T-helper 9 cell (primary cell): ENCODE measurements at regions not wholly inside any gene's neighbourhood (a gene's known extent, or its start where the extent isn't known, plus 50 kb on each side); places are given as distances from the start of the nearest gene placed in this dataset.
"Not testable (repeated sequence)": the region's sequence is repeated elsewhere in the genome, so short reads cannot be mapped to it uniquely, and the experiment has no call there.

Experiments
- DNase-seq: peaks from one replicate; pipeline ENCODE4 v3.0.0-alpha.2; 2020

DNA sequence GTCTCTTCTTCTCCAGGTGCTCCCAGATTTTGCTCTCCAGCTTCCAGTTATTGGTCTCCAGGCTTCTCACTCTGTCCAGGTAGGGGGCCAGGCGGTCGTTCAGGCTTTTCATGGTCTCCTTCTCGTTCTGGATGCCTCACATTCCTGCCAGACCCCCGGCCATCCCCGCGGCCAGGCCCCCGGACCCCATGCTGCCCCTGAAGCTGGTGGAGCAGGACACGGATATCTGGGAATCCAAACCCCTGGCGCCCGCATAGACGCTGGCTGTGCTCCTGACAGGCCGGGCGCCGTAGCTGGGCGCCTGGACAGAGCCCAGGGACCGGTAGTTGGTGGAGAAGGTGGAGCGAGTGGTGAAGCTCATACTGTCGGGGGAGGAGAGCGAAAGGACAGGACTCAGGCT is 534.4 kb upstream of the TLE4 start:
- DNase-seq, result no peak

GRCh38 chr9:79040671-79041070 is 531.1 kb upstream of the TLE4 start:
- DNase-seq, result no peak

DNA sequence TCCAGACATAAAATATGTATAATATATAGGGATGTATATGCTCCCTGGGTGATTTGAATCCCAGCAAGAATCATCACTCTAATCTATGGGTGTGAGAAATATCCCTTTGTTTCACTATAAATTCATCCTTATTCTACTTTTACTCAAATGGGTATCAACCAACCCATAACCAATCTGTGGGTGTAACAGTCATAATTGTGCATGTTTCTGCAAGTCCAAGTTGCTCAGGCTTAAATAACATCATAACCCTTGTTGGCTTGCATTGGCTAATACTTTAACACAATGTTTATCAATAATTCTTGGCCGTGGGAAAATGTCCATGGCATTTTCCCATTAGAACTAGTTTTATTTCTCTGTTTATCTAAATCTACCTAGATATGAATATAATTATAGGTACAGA is 530.5 kb upstream of the TLE4 start:
- DNase-seq, result no peak

DNA sequence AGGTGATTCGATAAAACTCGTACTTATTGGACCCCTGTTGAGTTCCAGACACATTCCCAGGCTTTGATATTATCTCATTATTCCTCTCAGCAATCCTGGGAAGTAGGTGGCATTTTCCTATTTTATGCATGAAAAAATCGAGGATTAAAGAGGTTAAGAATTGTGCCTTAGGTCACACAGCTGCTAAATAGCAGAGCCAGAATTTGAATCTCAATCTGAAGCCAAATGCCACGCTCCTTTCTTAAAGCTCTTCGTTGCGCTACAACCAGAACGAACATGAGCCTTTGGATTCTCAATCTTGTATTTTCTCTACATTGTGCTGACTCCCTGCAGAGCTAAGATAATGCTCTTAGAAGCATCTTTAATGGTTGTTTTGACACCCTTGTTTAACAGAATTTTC is 527.8 kb upstream of the TLE4 start:
- DNase-seq, result no peak

GRCh38 chr9:79046401-79046800 is 525.4 kb upstream of the TLE4 start:
- DNase-seq, result no peak

DNA sequence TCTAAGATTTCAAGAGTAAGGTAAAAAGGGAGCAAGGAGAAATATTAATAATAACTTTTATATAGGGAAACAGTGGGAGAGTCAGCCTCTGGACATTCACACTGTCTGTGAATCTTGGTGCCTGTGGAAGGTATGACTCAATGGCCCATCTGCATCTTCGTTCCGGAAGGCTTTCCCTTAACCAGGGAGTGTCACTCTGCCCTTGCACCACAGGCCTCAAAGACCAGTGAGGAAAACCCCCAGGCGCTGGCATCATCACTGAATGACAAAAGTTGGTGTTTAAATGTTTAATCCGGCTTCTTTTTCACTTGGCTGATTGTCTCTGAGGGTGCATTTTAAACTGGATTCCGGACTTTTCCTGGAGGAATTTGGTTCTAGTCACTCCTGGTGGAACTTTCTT is 522.4 kb upstream of the TLE4 start:
- no peak for DNase-seq

DNA sequence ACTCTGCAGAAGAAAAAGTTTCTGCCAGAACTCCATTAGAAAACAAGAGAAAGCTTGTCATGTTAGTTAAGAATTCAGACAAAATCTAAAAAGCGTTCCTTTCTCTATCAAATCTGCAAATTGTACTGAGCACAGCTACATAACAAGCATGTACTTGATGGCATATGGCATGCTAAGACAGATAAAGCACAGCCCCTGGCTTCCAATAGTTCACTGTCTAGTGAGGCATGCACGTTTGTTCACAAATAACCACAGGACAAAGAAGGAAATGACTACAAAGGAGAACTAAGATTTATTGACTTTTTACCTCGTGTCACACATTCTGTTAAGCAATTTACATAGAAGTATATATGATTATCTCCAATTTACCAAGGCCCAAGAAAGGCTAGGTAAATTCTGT is 518.2 kb upstream of the TLE4 start:
- no peak for DNase-seq

DNA sequence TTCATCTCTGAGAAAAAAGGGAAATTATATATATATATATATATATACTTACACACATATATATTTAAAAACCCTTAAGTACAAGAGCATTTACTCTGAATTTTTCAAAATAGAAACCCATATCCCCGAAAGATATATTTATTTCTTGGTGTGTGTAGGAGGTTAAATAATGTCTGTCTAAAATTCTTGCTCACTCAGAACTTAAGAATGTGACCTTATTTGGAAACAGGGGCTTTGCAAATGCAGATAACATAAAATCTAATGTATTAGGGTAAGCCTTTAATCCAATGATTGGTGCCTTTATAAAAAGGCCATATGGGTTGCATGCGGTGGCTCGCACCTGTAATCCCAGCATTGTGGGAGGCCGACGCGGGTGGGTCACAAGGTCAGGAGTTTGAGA is 517.3 kb upstream of the TLE4 start:
- DNase-seq, result no peak

DNA sequence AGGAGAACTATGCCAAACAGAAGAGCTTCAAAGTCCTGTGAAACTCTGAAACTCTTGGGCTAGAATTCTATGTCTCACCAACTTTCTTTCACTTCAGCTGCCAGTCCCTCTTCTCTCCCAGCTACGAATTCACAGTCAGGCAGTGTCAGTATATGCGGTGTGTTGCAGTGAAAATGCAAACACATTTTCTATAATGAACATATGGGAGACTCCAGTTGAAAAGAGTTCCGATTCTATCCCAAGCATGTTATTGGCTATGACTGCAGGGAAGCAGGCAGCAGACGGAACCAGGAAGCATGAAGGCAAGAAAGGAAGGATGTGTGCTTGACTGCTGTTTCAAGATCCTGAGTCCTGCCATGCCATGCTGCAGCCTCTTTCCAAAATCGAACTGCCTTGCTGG is 515.7 kb upstream of the TLE4 start:
- DNase-seq, result no peak

DNA sequence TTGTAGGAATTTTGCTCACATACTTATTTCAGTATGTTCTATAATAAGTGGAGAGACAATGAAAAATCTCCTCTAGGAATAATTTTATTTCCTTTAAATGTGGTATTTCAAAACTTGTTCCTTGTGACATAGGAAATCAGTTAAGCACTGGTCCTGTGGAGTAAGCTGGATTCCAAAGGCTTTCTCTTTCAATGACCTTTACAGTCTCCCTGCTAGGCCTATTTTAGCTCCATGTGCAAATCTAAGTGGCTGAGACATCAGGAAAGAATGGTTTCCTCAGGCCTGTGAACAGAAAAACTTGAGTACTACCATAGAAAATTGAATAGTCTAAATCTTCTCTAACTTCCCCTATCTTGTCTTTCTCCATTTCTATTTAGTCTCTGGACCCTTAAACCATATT is 514.2 kb upstream of the TLE4 start:
- DNase-seq, result no peak

DNA sequence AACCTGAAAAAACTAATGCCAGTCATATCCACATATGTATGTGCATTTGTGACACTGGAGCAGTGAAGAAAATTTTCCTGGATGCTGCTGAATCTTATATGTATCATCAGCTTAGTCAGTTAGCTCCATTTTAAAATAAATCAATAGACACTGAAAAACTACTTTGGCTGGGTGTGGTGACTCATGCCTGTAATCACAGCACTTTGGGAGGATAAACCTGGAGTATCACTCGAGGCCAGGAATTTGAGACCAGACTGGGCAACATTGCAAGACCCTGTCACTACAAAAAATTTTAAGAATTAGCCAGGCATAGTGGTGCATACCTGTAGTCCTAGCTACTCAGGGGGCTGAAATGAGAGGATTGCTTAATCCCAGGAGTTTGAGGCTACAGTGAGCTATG is 511.0 kb upstream of the TLE4 start:
- DNase-seq, result no peak

GRCh38 chr9:79061752-79062616 is 509.8 kb upstream of the TLE4 start:
- DNase-seq, result no peak

GRCh38 chr9:79073201-79073600 is 498.6 kb upstream of the TLE4 start:
- no peak for DNase-seq

DNA sequence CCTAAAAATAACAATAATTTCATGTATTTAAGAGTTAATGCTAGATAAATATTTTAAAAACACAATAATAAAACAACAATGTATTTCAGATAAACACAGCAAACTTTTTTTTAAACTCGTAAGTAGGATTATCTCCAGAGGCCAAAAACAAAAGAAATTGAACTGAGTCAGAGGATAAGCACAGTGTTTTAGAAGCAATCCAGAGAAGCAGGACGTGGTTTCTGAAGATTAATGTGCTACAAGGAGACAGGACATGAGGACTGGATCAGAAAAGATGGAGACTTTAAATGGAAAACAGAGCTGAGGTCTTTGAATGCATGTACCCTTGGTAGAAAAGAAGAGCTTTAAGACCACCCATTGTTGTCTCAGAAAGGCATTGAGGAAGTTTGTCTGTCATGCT is 491.2 kb upstream of the TLE4 start:
- DNase-seq, result no peak

DNA sequence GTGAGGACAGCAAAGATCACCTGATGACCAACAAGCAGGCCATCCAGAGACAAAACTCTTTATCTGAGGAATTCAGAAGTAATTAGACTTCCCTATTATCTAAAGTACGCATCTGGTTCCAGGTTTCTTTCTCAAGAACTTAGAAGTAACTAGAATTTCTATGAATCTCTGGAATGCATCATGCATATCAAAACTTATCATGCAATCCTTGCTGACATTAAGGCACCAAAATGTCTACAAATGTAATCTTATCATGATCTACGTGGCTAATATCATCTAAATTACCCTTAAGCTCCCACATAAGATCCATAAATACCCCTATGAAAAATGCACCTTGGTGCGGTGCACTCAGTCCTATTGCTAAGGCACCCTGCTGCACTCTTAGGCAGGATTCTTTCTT is 488.1 kb upstream of the TLE4 start:
- DNase-seq, result no peak

- no peak for DNase-seq
Observed at GRCh38 chr9:79087133-79087532, 484.6 kb upstream of the TLE4 start.

- no peak for DNase-seq
Observed at GRCh38 chr9:79089054-79089560, 482.7 kb upstream of the TLE4 start.

- DNase-seq, result not testable (repeated sequence)
Observed at GRCh38 chr9:79089851-79090250, 481.9 kb upstream of the TLE4 start.

DNA sequence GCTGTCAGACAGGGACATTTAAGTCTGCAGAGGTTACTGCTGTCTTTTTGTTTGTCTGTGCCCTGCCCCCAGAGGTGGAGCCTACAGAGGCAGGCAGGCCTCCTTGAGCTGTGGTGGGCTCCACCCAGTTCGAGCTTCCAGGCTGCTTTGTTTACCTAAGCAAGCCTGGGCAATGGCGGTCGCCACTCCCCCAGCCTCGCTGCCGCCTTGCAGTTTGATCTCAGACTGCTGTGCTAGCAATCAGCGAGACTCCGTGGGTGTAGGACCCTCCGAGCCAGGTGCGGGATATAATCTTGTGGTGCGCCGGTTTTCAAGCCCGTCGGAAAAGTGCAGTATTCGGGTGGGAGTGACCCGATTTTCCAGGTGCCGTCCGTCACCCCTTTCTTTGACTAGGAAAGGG is 468.5 kb upstream of the TLE4 start:
- DNase-seq, result not testable (repeated sequence)

GRCh38 chr9:79104216-79104615 is 467.5 kb upstream of the TLE4 start:
- DNase-seq, result no peak

DNA sequence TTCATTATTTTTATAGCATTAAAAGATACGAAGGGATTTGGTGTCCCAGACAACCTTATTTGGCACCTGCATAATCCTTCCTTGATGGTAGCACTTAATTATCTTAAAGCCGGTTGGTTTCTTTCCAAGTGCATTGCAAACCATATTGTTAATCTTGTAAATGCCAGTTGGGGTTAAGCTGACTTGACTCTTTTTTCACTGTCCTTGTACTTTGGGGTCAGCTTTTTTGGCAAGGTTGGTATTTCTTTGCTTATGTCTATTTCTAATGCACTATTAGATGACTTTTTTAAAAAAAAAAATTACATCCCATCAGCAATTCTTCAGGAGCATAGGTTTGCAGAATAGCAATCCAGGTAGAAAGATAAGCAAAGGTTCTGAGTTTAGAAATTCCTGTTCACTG is 466.8 kb upstream of the TLE4 start:
- no peak for DNase-seq

GRCh38 chr9:79107911-79108676 is 463.7 kb upstream of the TLE4 start:
- no peak for DNase-seq

DNA sequence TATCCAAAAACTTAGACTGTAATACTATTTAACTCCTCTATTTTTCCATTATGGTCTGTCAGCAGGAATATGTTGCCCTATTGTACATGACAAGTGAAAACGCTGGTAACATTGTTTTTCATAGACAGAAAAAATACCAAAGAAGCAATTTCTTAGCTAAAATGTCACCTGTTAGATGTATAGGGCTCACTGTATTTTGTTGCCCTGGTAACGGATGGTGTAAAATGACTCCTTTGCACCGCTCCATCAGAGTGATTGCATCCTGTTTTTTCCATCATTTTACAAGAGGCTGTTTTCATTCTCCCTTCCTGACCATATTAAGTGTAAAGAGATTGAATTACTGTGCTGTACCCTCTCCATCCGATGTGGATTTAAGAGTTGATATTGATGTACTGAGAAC is 460.1 kb upstream of the TLE4 start:
- no peak for DNase-seq

GRCh38 chr9:79115176-79115575 is 456.6 kb upstream of the TLE4 start:
- no peak for DNase-seq
